Peyer's patch (tissue), 4 donors: ENCODE measurements at regions not wholly inside any gene's neighbourhood (a gene's known extent, or its start where the extent isn't known, plus 50 kb on each side); places are given as distances from the start of the nearest gene placed in this dataset.

Experiments
- DNase-seq, 3 donors: peaks; one replicate each; pipeline ENCODE4 v3.0.0-alpha.2; 2017 to 2019
- H3K27ac ChIP-seq, 4 donors: fragments of 200-600 bp; sonication (generic); one replicate each; pipeline ENCODE4 v1.5.1; 2016 to 2019
- H3K27me3 ChIP-seq, 2 donors: fragments of 200-600 bp; sonication (generic); one replicate each; pipeline ENCODE4 v1.5.1; 2019
- H3K36me3 ChIP-seq, 3 donors: fragments of 200-600 bp; sonication (generic); one replicate each; pipeline ENCODE4 v1.5.1; 2016 to 2019
- H3K4me1 ChIP-seq, 4 donors: fragments of 200-600 bp; sonication (generic); one replicate each; pipeline ENCODE4 v1.5.1; 2016 to 2019
- H3K4me3 ChIP-seq, 4 donors: fragments of 200-600 bp; sonication (generic); 1 replicate in 3 of 4; 2 replicates in 1 of 4; pipeline ENCODE4 v1.5.1; 2016 to 2019; ENCODE audit warnings: mild to moderate bottlenecking in 1 of 4
- H3K9me3 ChIP-seq, 4 donors: fragments of 200-600 bp; sonication (generic); one replicate each; pipeline ENCODE4 v1.5.1; 2016 to 2019; ENCODE audit warnings: mild to moderate bottlenecking in 1 of 4
- POLR2A ChIP-seq, 2 donors: fragments of 450-650 bp; IDR thresholded peaks; one replicate each; pipeline ENCODE4 v1.5.1; 2017; ENCODE audit warnings: antibody characterized with exemption in 2 of 2, mild to moderate bottlenecking in 2 of 2, moderate library complexity in 2 of 2
- TF ChIP-seq, protein P1 (sequence below), 6 experiments: fragments of 450-650 bp in 4 of 6; fragments of 200-600 bp in 2 of 6; sonication (generic) in 1 of 6; IDR thresholded peaks; one replicate each; pipeline ENCODE4 v1.5.1; 2017 to 2019; ENCODE audit warnings: antibody characterized with exemption in 6 of 6, mild to moderate bottlenecking in 3 of 6, moderate library complexity in 1 of 6

DNA sequence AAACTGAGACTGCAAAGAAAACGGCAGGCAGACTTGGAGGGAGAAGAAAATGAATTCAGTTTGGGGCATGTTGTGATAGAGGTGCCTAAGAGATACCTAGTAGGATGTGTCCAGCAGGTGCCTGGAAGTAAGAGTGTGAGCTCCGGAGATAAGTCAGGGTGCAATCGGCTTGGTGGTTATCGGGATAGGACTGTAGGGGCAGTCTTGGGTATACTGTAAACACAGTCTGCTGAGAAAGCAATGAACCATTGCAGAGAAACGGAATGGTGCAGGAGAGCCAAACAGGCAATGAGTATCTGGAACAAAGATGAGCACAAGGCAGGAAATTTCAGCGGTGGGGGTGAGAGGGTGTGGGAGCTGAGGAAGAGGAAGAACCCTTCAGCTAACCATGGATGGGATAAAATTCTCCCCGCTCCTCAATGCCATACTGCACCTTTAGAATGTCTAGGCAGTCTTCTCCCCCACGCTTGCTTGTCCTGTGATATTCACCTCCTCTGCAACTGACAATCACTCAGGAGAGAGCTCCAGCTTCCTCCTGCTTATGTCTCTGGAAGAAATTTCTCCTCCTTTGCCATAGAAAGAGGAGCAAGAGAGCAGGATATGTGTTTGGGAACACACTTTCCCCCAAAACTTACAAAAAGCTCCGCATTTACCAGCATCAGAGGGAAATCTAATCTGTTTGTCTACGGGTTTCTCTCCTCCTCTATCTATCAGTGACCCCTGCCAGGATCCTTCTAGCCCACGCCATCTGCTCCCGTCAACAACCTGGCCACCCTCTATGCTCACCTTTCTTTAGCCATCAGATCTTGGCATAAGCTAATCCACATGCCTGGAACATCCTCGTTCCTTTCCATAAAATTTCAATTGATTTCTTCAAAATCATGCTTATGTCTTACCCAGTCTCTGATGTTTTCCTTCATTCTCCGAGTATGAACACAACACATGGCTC is 381.7 kb upstream of the JARID2 start:
- no peak for DNase-seq

DNA sequence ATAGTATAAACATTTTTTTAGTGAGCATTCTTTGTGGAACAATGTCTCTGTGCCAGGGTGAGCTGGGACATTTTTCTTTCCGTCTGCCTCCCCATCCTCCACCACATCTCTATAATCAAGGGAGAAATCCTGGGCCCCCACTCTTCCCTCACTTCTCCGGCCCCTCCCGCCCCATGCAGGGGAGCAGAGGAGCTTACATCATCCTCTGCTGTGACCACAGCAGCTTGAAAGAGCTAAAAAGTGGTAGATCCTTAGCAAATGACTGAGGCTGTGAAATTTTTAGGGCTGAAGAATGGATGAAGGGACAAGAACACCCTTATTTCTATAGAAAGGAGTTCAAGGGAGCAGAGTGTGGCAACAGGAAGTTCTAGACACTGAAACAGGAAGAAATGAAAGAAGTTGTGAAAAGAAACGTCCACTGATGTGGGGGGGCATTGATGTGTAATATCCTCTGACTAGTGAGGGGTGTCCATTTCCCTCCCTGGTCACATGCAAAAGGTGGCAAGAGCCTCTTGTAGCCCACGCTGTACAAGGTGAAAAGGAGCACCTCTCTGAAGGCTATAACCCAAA is 380.3 kb upstream of the JARID2 start:
- no peak for TF ChIP-seq POLR2A (IDR thresholded peaks at IDR 0.05)
- TF ChIP-seq, protein P1, sequence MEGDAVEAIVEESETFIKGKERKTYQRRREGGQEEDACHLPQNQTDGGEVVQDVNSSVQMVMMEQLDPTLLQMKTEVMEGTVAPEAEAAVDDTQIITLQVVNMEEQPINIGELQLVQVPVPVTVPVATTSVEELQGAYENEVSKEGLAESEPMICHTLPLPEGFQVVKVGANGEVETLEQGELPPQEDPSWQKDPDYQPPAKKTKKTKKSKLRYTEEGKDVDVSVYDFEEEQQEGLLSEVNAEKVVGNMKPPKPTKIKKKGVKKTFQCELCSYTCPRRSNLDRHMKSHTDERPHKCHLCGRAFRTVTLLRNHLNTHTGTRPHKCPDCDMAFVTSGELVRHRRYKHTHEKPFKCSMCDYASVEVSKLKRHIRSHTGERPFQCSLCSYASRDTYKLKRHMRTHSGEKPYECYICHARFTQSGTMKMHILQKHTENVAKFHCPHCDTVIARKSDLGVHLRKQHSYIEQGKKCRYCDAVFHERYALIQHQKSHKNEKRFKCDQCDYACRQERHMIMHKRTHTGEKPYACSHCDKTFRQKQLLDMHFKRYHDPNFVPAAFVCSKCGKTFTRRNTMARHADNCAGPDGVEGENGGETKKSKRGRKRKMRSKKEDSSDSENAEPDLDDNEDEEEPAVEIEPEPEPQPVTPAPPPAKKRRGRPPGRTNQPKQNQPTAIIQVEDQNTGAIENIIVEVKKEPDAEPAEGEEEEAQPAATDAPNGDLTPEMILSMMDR (IDR thresholded peaks at IDR 0.05), result no peak
- Histone ChIP-seq H3K4me1 (peaks cover 0 to 3% (median 0%) of the 10 kb centered on the region in 4 donors), H3K27me3 (no peaks in the 10 kb centered on the region), H3K9me3 (no peaks in the 10 kb centered on the region), H3K36me3 (no peaks in the 10 kb centered on the region), H3K4me3 (no peak overlapping the region), H3K27ac (peak overlapping the region in 1 of 4 donors; percentile 1)
- DNase-seq, result peak in 2 of 3 donors; percentile 45 to 59

More for the DNA sequence above, 381.7 kb upstream of the JARID2 start:
- Histone ChIP-seq H3K27ac (no peak overlapping the region), H3K9me3 (no peaks in the 10 kb centered on the region), H3K27me3 (no peaks in the 10 kb centered on the region), H3K4me1 (peaks cover 0 to 3% (median 0%) of the 10 kb centered on the region in 4 donors), H3K36me3 (no peaks in the 10 kb centered on the region), H3K4me3 (no peak overlapping the region)
- TF ChIP-seq, protein P1 (IDR thresholded peaks at IDR 0.05), result no peak
- TF ChIP-seq POLR2A (IDR thresholded peaks at IDR 0.05), result no peak

GRCh38 chr6:14867802-14868201 is 378.1 kb upstream of the JARID2 start:
- Histone ChIP-seq H3K27me3 (no peaks in the 10 kb centered on the region), H3K27ac (no peak overlapping the region), H3K36me3 (no peaks in the 10 kb centered on the region), H3K9me3 (no peaks in the 10 kb centered on the region), H3K4me1 (peaks cover 0 to 3% (median 0%) of the 10 kb centered on the region in 4 donors), H3K4me3 (no peak overlapping the region)
- TF ChIP-seq, protein P1 (IDR thresholded peaks at IDR 0.05), result no peak
- no peak for TF ChIP-seq POLR2A (IDR thresholded peaks at IDR 0.05)
- DNase-seq, result no peak

DNA sequence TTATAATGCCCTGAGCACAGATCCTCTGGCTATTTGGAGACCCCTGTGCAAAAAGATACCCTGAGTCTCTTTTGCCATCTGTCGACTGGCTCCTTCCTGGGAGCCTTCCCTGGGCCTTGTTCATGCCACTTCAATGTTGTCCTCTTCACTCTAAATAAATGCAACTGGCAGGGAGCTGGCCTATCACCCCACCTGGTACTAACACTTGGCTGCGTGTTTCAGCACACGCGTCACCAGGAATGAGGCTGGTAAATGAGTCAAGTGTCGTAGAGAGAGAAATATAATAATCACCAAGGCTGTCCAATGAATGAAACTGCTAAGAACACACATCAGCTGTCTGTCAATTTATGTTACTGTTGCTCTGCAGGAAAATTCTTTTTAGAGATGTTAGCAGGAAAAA is 374.6 kb upstream of the JARID2 start:
- Histone ChIP-seq H3K4me1 (no peaks in the 10 kb centered on the region), H3K27me3 (no peaks in the 10 kb centered on the region), H3K36me3 (no peaks in the 10 kb centered on the region), H3K9me3 (no peaks in the 10 kb centered on the region), H3K4me3 (no peak overlapping the region), H3K27ac (no peak overlapping the region)
- no peak for DNase-seq
- TF ChIP-seq, protein P1 (IDR thresholded peaks at IDR 0.05), result no peak
- TF ChIP-seq POLR2A (IDR thresholded peaks at IDR 0.05), result no peak

DNA sequence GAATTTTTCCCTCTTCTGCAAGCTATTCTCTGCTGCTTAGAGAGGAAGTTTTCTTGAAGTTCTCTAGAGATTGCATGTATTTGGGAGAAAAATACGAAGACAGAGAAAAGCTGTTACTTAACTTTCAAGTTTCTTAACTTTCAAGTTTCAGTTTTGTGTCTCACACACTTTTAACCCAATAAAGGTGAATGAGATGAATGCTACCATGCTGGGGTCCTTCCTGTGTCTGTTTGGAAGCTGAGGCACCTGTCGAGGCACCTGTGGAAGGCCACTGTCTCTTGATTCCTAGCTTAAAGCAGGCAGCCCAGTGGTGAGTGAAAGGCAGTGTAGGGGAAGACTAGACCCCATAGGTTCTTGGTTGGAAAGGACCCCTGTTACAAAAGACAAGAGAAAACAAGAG is 372.8 kb upstream of the JARID2 start:
- H3K4me1 ChIP-seq, result peaks cover 0 to 6% (median 0%) of the 10 kb centered on the region in 4 donors
- H3K27ac ChIP-seq, result no peak overlapping the region
- no peaks in the 10 kb centered on the region for H3K36me3 ChIP-seq
- no peak overlapping the region for H3K4me3 ChIP-seq
- TF ChIP-seq, protein P1 (IDR thresholded peaks at IDR 0.05), result no peak
- no peak for TF ChIP-seq POLR2A (IDR thresholded peaks at IDR 0.05)
- DNase-seq, result no peak
- H3K9me3 ChIP-seq, result no peaks in the 10 kb centered on the region
- no peaks in the 10 kb centered on the region for H3K27me3 ChIP-seq
